ENCODE measurements at regions not wholly inside any gene's neighbourhood (a gene's known extent, or its start where the extent isn't known, plus 50 kb on each side); places are given as distances from the start of the nearest gene placed in this dataset.
"Not testable (repeated sequence)": the region's sequence is repeated elsewhere in the genome, so short reads cannot be mapped to it uniquely, and the experiment has no call there.

DNA sequence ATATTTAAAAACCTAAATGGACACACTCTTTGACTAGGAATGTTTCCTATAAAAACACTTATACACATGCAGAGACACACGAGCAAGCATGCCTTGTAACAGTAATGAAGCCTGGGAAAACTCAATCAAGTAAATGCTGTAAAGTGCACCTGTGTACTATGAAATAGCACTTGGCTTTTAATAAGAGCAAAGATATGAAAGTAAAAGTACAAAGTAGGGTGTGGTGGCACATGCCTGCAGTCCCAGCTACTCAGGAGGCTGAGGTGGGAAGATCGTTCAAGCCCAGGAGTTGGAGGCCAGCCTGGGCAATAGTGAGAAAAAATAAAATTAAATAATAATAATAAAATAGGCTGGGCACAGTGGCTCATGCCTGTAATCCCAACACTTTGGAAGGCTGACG is 166.9 kb upstream of the GRK3 start:
- no peak for ATAC-seq
- TF ChIP-seq GLIS3 (CRISPR knock-in tag; IDR thresholded peaks at IDR 0.05): no peak
- TF ChIP-seq CSDC2 (CRISPR knock-in tag; IDR thresholded peaks at IDR 0.05): no peak
- TF ChIP-seq ZFP30 (CRISPR knock-in tag; IDR thresholded peaks at IDR 0.05): no peak
- no peak for TF ChIP-seq TOX (CRISPR knock-in tag; IDR thresholded peaks at IDR 0.05; ENCODE audit: borderline replicate concordance)
- no peak for TF ChIP-seq SNAI2 (CRISPR knock-in tag; IDR thresholded peaks at IDR 0.05)
- no peak for TF ChIP-seq ZNF565 (CRISPR knock-in tag; conservative IDR thresholded peaks at IDR 0.05; ENCODE audit: low read depth)
- TF ChIP-seq, protein P1, sequence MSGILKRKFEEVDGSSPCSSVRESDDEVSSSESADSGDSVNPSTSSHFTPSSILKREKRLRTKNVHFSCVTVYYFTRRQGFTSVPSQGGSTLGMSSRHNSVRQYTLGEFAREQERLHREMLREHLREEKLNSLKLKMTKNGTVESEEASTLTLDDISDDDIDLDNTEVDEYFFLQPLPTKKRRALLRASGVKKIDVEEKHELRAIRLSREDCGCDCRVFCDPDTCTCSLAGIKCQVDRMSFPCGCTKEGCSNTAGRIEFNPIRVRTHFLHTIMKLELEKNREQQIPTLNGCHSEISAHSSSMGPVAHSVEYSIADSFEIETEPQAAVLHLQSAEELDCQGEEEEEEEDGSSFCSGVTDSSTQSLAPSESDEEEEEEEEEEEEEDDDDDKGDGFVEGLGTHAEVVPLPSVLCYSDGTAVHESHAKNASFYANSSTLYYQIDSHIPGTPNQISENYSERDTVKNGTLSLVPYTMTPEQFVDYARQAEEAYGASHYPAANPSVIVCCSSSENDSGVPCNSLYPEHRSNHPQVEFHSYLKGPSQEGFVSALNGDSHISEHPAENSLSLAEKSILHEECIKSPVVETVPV (CRISPR knock-in tag; IDR thresholded peaks at IDR 0.05): no peak
- no peak for TF ChIP-seq BACH2 (CRISPR knock-in tag; IDR thresholded peaks at IDR 0.05; ENCODE audit: borderline replicate concordance)
- TF ChIP-seq ZNF70 (CRISPR knock-in tag; IDR thresholded peaks at IDR 0.05): no peak
- TF ChIP-seq ARNTL (CRISPR knock-in tag; IDR thresholded peaks at IDR 0.05; ENCODE audit: borderline replicate concordance, low read depth): no peak
- no peak for TF ChIP-seq ISL1 (CRISPR knock-in tag; IDR thresholded peaks at IDR 0.05)
- TF ChIP-seq, protein P2, sequence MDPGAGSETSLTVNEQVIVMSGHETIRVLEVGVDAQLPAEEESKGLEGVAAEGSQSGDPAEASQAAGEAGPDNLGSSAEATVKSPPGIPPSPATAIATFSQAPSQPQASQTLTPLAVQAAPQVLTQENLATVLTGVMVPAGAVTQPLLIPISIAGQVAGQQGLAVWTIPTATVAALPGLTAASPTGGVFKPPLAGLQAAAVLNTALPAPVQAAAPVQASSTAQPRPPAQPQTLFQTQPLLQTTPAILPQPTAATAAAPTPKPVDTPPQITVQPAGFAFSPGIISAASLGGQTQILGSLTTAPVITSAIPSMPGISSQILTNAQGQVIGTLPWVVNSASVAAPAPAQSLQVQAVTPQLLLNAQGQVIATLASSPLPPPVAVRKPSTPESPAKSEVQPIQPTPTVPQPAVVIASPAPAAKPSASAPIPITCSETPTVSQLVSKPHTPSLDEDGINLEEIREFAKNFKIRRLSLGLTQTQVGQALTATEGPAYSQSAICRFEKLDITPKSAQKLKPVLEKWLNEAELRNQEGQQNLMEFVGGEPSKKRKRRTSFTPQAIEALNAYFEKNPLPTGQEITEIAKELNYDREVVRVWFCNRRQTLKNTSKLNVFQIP (CRISPR knock-in tag; IDR thresholded peaks at IDR 0.05; ENCODE audit: borderline replicate concordance, low read depth): no peak
- TF ChIP-seq OSR1 (CRISPR knock-in tag; IDR thresholded peaks at IDR 0.05): no peak

DNA sequence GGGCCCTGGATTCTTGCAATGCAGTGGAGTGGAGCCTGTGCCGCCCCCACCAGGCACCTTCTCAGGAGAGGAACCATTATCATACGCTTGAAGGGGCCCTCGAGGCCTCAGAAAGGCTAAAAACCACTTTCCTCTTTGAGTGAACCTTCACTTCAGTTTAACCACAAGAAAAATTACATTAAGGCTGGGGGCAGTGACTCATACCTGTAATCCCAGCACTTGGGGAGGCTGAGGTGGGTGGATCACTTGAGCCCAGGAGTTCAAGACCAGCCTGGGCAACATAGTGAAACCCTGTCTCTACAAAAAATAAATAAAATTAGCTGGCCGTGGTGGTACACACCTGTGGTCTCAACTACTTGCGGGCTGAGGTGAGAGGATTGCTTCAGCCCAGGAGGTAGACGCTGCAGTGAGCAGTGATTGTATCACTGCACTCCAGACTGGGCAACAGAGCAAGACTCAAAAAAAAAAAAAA is 165.8 kb upstream of the GRK3 start:
- not testable (repeated sequence) for ATAC-seq

DNA sequence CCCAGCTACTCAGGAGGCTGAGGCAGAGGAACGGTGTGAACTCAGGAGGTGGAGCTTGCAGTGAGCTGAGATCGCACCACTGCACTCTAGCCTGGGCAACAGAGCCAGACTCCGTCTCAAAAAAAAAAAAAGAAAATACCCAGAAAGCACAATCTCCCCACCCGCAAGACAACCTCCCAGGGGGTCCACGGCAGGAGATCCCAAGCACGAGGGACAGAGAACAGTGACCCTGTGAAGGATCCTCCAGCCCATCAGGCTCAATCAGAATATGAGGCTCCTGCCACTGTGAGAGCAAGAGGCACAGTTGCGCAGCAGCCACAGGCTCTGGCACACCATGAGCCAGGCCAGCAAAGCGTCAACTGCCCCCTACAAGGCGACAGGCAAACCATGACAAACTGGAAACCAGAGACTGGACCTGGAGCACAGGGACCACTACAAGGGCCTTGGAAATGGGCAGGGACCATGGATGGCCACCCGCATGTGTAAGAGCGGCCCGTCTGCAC is 164.8 kb upstream of the GRK3 start:
- TF ChIP-seq ARNTL (CRISPR knock-in tag; IDR thresholded peaks at IDR 0.05; ENCODE audit: borderline replicate concordance, low read depth) (no peak), ZC3H10 (CRISPR knock-in tag; IDR thresholded peaks at IDR 0.05) (no peak), ZNF8 (CRISPR knock-in tag; IDR thresholded peaks at IDR 0.05) (no peak)
- ATAC-seq: no peak

DNA sequence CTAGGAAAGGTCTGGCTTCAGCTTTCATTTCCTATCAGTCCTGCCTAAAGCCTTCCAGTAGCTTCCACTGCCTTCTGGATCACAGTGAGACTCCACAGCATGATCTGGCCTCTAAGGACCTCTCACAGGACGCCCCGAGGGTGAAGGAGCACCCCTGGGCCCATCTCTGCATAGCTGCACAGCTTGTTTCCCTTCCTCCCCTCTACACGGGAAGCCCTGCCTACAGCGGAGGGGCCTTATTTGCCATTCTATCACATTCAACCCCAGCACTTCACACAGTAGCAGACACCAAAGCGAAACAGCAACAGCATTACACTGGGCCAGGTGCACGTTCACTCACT is 162.3 kb upstream of the GRK3 start:
- no peak for ATAC-seq
- no peak for TF ChIP-seq ZC3H10 (CRISPR knock-in tag; IDR thresholded peaks at IDR 0.05)
- no peak for TF ChIP-seq GLIS3 (CRISPR knock-in tag; IDR thresholded peaks at IDR 0.05)
- TF ChIP-seq, protein P3, sequence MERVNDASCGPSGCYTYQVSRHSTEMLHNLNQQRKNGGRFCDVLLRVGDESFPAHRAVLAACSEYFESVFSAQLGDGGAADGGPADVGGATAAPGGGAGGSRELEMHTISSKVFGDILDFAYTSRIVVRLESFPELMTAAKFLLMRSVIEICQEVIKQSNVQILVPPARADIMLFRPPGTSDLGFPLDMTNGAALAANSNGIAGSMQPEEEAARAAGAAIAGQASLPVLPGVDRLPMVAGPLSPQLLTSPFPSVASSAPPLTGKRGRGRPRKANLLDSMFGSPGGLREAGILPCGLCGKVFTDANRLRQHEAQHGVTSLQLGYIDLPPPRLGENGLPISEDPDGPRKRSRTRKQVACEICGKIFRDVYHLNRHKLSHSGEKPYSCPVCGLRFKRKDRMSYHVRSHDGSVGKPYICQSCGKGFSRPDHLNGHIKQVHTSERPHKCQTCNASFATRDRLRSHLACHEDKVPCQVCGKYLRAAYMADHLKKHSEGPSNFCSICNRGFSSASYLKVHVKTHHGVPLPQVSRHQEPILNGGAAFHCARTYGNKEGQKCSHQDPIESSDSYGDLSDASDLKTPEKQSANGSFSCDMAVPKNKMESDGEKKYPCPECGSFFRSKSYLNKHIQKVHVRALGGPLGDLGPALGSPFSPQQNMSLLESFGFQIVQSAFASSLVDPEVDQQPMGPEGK (CRISPR knock-in tag; IDR thresholded peaks at IDR 0.05; ENCODE audit: borderline replicate concordance): no peak
- TF ChIP-seq BACH2 (CRISPR knock-in tag; IDR thresholded peaks at IDR 0.05; ENCODE audit: borderline replicate concordance): no peak
- no peak for TF ChIP-seq PPARA (CRISPR knock-in tag; IDR thresholded peaks at IDR 0.05; ENCODE audit: borderline replicate concordance)

DNA sequence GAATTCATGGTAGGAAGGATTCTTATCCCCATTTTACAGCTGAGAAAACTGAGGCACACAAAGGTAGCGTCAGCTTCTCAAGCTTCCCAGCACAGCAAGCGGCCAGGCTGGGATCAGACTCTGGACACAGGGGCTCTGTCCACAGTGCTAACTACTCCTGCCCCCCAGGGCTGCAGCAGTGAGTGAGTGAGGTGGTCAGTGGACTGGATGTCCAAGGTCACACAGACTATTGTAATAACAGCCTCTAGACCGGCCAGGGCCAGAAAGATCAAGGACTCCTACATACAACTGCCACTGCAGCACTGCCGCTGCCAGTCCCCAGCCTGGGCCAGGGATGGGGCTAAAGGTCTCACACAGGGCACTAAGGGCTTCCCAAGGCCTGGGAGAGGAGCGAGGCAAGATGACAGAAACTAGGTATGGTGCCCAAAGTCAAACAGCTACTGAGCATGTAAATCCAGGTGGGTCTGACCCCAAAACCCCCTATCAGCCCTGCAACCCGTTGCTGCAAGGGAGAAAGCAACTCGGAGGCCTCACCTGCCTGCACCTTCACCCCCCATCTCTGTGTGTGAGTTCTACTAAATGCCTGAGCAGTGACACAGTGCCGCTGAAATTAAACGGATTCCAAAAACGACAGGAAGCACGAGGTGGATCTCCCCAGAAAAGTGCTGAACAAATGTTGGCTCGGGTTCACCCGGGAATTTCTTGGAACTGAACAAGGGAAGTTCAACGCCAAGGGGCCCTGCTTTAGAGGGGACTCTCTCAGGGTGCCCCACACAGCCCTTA is 161.8 kb upstream of the GRK3 start:
- TF ChIP-seq TOX (CRISPR knock-in tag; IDR thresholded peaks at IDR 0.05; ENCODE audit: borderline replicate concordance): no peak
- no peak for TF ChIP-seq PPARA (CRISPR knock-in tag; IDR thresholded peaks at IDR 0.05; ENCODE audit: borderline replicate concordance)
- TF ChIP-seq, protein P1 (CRISPR knock-in tag; IDR thresholded peaks at IDR 0.05): no peak
- TF ChIP-seq OSR1 (CRISPR knock-in tag; IDR thresholded peaks at IDR 0.05): no peak
- TF ChIP-seq CSDC2 (CRISPR knock-in tag; IDR thresholded peaks at IDR 0.05): no peak
- TF ChIP-seq ISL1 (CRISPR knock-in tag; IDR thresholded peaks at IDR 0.05): no peak
- TF ChIP-seq SNAI2 (CRISPR knock-in tag; IDR thresholded peaks at IDR 0.05): no peak
- TF ChIP-seq RARB (CRISPR knock-in tag; IDR thresholded peaks at IDR 0.05): no peak
- ATAC-seq: no peak
